ENCODE measurements at regions not wholly inside any gene's neighbourhood (a gene's known extent, or its start where the extent isn't known, plus 50 kb on each side); places are given as distances from the start of the nearest gene placed in this dataset.
"Not testable (repeated sequence)": the region's sequence is repeated elsewhere in the genome, so short reads cannot be mapped to it uniquely, and the experiment has no call there.

DNA sequence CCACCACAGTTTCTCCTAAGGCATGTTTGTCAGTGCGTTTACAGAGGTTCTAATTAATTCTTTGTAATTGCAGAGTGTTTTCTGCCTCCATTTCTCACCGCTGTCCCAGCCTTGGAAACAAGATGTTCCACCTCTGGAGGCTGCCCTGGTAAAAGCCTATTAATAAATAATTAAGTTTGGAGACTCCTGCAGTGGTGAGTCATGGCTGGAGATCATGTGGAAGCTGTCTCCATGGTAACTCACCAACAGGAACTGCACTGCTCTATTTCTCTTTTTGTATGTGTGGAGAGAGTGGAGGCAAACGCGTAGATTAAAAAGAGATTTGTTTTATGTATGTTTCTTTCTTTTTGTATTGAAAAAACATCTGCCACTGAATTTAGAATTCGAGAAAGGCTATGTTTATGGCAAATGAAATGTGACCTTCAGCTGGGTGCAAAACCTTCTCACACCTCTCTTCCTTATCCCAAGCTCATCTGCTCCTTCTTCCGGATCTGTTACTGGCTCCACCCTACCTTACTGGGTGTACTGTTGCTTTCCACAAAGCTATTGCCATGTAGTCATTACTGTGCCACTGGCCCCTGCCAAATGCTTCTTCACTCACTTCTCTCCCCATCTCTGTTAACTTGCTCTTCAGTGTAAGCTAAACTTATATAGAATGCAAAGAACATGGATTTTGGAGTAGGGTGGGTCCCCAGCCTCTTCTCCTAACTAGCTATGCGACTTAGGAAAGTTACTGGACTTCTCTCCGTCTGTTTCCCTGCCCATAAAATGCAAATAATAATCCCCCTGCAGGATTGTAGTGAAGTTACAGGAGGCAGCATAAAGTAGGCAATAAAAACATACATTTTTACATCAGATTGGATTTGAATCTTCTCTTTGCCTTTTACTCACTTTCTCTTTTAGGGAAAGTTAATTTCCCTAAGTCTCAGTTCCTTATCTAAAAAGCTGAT is 778.5 kb downstream of the NTRK3 start:
- Mint-ChIP-seq H3K4me3 (no peak overlapping the region), H3K9me3 (peaks cover 17% of the 10 kb centered on the region), H3K4me1 (ENCODE audit: low read depth in 2 of 2) (no peaks in the 10 kb centered on the region), H3K27me3 (no peaks in the 10 kb centered on the region), H3K36me3 (peaks cover 4% of the 10 kb centered on the region), H3K27ac (no peak overlapping the region)
- DNase-seq (ENCODE audit: low spot score) = no peak
- ATAC-seq = no peak

DNA sequence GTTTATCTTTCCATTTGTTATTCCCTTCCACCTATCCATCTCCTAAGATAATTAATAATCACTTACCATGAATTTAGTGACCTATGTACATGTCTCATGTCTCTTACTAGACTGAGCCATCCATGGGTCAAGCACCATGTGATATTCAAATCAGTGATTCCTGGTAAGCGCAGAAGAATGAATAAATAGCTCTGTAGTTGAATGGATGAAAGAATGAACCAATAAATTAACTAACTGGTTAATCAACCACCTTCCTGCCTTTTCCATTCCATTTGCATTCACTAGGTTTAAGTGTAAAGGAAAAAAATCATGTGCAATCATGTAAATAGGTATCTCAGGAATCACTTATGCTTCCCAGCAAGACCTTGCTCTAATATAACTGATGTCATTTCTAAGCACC is 779.5 kb downstream of the NTRK3 start:
- Mint-ChIP-seq H3K4me3 (no peak overlapping the region), H3K27ac (no peak overlapping the region), H3K27me3 (no peaks in the 10 kb centered on the region), H3K4me1 (ENCODE audit: low read depth in 2 of 2) (no peaks in the 10 kb centered on the region), H3K9me3 (peaks cover 12% of the 10 kb centered on the region), H3K36me3 (peaks cover 4% of the 10 kb centered on the region)
- ATAC-seq (no peak), DNase-seq (ENCODE audit: low spot score) (no peak)

DNA sequence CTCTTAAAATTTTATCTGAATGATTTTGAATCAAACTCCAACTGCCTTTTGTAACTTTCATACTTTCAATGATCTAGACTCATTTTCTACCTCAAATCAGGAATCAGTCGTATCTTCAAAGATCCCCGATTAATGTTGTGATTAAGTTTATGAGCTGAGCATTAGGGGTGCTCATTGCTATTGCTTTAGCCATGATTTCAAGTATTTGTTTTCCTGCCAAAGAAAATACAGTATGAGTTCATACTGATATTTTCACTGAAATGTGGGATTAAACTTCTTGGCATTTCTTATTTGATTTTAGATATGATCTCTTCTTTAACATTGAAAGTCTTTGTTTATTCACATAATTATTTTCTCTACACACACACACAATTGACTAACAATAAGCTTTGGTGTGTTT is 785.6 kb downstream of the NTRK3 start:
- Mint-ChIP-seq H3K4me1 (ENCODE audit: low read depth in 2 of 2) (no peaks in the 10 kb centered on the region), H3K27me3 (no peaks in the 10 kb centered on the region), H3K9me3 (peaks cover 10% of the 10 kb centered on the region), H3K4me3 (no peak overlapping the region), H3K36me3 (no peaks in the 10 kb centered on the region), H3K27ac (no peak overlapping the region)
- DNase-seq (ENCODE audit: low spot score) (no peak), ATAC-seq (no peak)

DNA sequence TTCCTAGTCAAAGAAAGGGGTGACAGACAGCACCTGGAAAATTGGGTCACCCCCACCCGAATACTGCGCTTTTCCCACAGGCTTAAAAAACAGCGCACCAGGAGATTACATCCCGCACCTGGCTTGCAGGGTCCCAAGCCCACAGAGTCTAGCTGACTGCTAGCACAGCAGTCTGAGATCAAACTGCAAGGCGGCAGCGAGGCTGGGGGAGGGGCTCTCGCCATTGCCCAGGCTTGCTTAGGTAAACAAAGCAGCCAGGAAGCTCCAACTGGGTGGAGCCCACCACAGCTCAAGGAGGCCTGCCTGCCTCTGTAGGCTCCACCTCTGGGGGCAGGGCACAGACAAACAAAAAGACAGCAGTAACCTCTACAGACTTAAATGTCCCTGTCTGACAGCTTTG is 792.6 kb downstream of the NTRK3 start:
- H3K36me3 Mint-ChIP-seq; H3K4me3 Mint-ChIP-seq; H3K4me1 Mint-ChIP-seq (ENCODE audit: low read depth in 2 of 2); DNase-seq (ENCODE audit: low spot score); ATAC-seq; H3K27me3 Mint-ChIP-seq; H3K27ac Mint-ChIP-seq: not testable (repeated sequence)
- peaks cover 13% of the 10 kb centered on the region for H3K9me3 Mint-ChIP-seq

DNA sequence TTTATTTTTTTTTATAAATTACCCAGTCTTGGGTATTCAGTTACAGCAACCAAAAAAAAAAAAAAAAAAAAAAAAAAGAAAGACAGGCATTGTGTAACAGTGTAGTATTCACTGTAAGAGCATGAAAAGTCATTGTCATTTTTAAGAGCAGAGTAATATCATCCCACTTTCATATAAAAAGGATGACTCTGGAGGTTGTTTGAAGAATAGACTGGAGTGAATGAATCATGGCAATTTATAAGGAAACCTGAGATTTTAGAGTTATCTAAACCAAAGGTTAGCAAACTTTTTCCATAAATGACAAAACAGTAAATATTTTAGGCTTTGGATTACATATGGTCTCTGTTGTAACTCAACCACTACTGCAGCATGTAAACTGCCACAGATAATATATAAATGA is 794.9 kb downstream of the NTRK3 start:
- DNase-seq (ENCODE audit: low spot score) = no peak

DNA sequence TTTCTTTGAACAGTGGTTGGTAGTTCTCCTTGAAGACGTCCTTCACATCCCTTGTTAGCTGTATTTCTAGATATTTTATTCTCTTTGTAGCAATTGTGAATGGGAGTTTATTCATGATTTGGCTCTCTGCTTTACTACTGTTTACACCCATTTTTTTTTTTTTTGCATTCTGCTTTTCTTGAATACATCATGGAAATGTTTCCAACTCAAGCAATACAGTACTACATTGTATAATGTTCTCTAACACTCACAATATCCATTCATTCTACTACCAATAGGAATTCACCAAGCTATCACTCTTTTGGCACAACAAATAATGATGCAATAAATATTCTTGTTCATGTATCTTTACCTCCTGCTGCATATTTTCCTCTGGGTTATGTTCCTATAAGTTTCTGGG is 801.7 kb downstream of the NTRK3 start:
- ATAC-seq = no peak
- no peaks in the 10 kb centered on the region for H3K27me3 Mint-ChIP-seq
- no peak for DNase-seq (ENCODE audit: low spot score)
- peaks cover 10% of the 10 kb centered on the region for H3K9me3 Mint-ChIP-seq
- no peaks in the 10 kb centered on the region for H3K36me3 Mint-ChIP-seq
- H3K4me3 Mint-ChIP-seq = no peak overlapping the region
- H3K27ac Mint-ChIP-seq = no peak overlapping the region
- no peaks in the 10 kb centered on the region for H3K4me1 Mint-ChIP-seq (ENCODE audit: low read depth in 2 of 2)

More for the DNA sequence above, 794.9 kb downstream of the NTRK3 start:
- H3K9me3 Mint-ChIP-seq = peaks cover 13% of the 10 kb centered on the region
- no peaks in the 10 kb centered on the region for H3K4me1 Mint-ChIP-seq (ENCODE audit: low read depth in 2 of 2)
- no peaks in the 10 kb centered on the region for H3K27me3 Mint-ChIP-seq
- no peak overlapping the region for H3K27ac Mint-ChIP-seq
- no peaks in the 10 kb centered on the region for H3K36me3 Mint-ChIP-seq
- no peak overlapping the region for H3K4me3 Mint-ChIP-seq
- ATAC-seq = no peak

DNA sequence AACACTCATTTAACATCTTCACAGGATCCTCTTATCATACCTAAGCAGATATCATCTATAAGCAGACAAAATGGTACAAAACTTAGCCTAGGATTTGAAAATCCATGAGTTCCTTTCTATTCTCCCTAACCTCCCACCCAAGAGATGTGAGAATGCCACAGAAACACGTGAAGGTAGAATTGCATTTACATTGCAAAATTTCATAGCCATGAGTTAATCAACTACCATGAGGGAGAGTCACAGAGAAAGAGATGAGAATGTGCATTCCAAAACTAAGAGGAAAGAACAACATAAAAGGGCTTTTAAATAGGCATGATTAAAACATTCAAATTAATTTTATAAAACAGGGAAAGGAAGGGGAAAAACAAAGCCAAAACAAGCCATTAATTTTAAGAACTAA is 806.2 kb downstream of the NTRK3 start:
- no peaks in the 10 kb centered on the region for H3K36me3 Mint-ChIP-seq

DNA sequence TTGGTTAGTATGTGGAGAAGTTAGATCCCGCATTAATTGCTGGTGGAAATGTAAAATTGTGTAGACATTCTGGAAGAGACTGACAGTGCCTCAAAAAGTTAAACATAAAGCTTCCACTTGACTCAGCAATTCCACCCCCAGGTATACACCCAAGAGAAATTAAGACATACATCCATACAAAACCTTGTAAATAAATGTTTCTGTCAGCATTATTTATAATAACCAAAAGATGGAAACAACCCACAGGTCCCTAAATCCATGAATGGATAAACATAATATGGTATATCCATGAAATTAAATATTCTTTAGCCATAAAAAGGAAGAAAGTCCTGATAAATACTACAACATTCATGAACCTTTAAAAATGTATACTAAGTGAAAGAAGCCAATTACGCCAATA is 817.4 kb downstream of the NTRK3 start:
- no peak for ATAC-seq
- DNase-seq (ENCODE audit: low spot score) = no peak
- no peaks in the 10 kb centered on the region for H3K36me3 Mint-ChIP-seq
- peaks cover 3% of the 10 kb centered on the region for H3K9me3 Mint-ChIP-seq
- no peaks in the 10 kb centered on the region for H3K27me3 Mint-ChIP-seq
- no peak overlapping the region for H3K4me3 Mint-ChIP-seq
- H3K27ac Mint-ChIP-seq = no peak overlapping the region
- no peaks in the 10 kb centered on the region for H3K4me1 Mint-ChIP-seq (ENCODE audit: low read depth in 2 of 2)

More for the DNA sequence above, 806.2 kb downstream of the NTRK3 start:
- Mint-ChIP-seq H3K27ac (no peak overlapping the region), H3K9me3 (peaks cover 21% of the 10 kb centered on the region), H3K4me1 (ENCODE audit: low read depth in 2 of 2) (no peaks in the 10 kb centered on the region), H3K27me3 (no peaks in the 10 kb centered on the region), H3K4me3 (no peak overlapping the region)
- DNase-seq (ENCODE audit: low spot score) = no peak
- ATAC-seq = no peak

DNA sequence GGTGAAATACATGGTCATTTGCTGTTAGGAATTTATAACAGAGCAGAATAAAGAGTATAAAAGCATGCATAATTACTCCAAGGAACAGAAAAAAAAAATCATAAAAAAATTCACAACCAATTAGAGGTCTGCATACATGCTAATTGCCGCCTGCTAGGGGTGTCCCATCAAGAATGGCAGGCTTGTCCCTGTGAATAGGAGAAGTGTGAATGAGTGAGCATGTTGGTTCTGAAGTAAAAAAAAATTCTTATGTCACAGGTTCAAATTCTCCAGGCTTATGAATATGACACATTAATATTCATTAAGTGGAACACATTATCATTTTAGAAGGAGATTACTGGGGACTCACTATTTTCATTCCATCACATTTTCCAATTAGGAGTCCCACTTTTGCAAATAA is 822.7 kb downstream of the NTRK3 start:
- ATAC-seq = no peak
- H3K9me3 Mint-ChIP-seq = peaks cover 3% of the 10 kb centered on the region

DNA sequence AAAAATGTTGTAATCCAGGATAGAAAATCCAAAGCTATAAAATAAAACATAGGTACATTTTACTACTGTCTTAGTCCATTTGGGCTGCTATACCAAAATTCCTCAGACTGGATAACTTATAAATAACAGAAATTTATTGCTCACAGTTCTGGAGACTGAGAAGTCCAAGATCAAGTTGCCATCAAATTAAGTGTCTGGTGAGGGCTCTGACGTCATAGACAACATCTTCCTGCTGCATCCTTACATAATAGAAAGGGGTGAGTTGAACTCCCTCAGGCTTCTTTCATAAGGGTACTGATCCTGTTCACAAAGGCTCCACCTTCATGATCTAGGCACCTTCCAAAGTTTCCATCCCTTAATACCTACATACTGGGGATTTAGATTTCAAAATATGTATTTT is 826.8 kb downstream of the NTRK3 start:
- Mint-ChIP-seq H3K36me3 (no peaks in the 10 kb centered on the region), H3K9me3 (peaks cover 8% of the 10 kb centered on the region), H3K27me3 (peaks cover 0 to 2% of the 10 kb centered on the region in 2 donors), H3K27ac (no peak overlapping the region), H3K4me3 (no peak overlapping the region), H3K4me1 (ENCODE audit: low read depth in 2 of 2) (no peaks in the 10 kb centered on the region)
- ATAC-seq (no peak), DNase-seq (ENCODE audit: low spot score) (no peak)

More for the DNA sequence above, 822.7 kb downstream of the NTRK3 start:
- no peaks in the 10 kb centered on the region for H3K36me3 Mint-ChIP-seq
- no peaks in the 10 kb centered on the region for H3K4me1 Mint-ChIP-seq (ENCODE audit: low read depth in 2 of 2)
- peaks cover 0 to 2% of the 10 kb centered on the region in 2 donors for H3K27me3 Mint-ChIP-seq
- H3K4me3 Mint-ChIP-seq = no peak overlapping the region
- no peak for DNase-seq (ENCODE audit: low spot score)
- H3K27ac Mint-ChIP-seq = no peak overlapping the region

DNA sequence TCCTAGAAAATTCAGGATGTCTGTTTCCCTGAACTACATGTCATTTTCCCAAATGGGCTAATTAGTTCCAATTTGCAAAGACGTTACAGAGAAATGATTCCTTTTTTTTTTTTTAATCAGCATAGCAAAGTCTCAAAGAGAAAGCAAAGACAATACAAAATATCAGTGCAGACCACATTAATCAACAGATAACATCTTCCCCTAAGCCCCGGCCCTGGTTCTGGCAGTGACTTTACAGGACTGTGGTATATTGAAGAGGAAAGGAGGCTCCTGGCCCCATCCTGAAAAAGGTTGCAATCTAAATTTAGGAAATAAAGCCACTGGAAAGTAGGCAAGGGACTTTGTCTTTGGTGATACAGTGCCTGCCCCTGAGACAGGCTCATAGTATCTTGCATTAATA is 836.5 kb downstream of the NTRK3 start:
- Mint-ChIP-seq H3K4me1 (ENCODE audit: low read depth in 2 of 2) (no peaks in the 10 kb centered on the region), H3K9me3 (peaks cover 6% of the 10 kb centered on the region), H3K36me3 (no peaks in the 10 kb centered on the region), H3K4me3 (no peak overlapping the region), H3K27me3 (no peaks in the 10 kb centered on the region), H3K27ac (no peak overlapping the region)
- no peak for DNase-seq (ENCODE audit: low spot score)
- ATAC-seq = no peak

DNA sequence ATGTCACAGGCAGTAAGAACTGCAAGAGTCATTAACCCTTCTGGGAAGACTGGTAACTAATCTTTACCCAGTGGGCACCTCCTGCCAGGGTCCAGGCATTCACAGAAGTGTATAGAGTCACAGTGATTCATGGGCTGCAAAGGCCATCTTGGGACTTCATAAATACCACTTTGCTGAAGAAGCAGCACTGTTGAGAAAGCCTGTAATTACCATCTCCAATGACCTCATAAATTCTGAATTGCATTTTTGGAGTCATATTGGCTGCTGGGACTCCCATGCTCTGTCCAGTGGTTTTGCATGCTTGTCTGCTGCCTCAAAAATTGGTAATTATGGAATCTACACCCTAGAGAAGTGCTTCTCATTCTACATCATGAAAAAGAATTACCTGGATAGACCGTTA is 837.2 kb downstream of the NTRK3 start:
- ATAC-seq = no peak
- no peak overlapping the region for H3K27ac Mint-ChIP-seq

DNA sequence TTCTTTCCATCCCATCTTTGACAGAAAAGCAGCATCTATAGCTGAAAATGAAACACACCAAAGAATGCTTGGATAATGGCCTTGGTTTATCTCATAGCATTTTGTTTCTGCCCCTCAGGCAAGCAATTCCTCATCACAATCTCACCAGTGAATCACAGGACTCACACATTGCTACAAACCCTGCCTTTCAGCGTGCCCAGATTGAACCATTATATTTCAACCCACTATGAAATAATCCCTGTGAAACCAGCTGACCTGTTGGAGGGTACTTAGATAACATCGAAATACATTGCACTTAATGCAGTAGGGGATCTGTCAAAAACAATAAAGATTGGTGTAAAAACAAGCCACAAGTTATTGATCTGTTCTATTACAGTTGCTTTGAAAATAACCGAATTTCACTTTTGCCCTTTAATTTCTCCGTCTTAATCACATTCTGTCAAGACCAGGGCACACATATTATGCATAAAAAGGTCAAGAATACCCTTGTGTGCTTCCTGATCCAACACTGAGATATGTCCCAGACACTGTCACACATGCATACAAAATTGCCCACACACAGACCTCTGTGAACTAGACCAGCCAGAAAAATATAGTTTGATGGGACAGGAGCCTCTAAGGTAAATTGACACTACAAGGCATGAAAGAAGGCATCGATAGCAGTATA is 839.8 kb downstream of the NTRK3 start:
- ATAC-seq = no peak
- Mint-ChIP-seq H3K4me3 (no peak overlapping the region), H3K27ac (no peak overlapping the region)

More for the DNA sequence above, 837.2 kb downstream of the NTRK3 start:
- no peaks in the 10 kb centered on the region for H3K27me3 Mint-ChIP-seq
- no peak for DNase-seq (ENCODE audit: low spot score)
- peaks cover 7% of the 10 kb centered on the region for H3K9me3 Mint-ChIP-seq
- no peaks in the 10 kb centered on the region for H3K4me1 Mint-ChIP-seq (ENCODE audit: low read depth in 2 of 2)
- H3K4me3 Mint-ChIP-seq = no peak overlapping the region
- H3K36me3 Mint-ChIP-seq = no peaks in the 10 kb centered on the region

DNA sequence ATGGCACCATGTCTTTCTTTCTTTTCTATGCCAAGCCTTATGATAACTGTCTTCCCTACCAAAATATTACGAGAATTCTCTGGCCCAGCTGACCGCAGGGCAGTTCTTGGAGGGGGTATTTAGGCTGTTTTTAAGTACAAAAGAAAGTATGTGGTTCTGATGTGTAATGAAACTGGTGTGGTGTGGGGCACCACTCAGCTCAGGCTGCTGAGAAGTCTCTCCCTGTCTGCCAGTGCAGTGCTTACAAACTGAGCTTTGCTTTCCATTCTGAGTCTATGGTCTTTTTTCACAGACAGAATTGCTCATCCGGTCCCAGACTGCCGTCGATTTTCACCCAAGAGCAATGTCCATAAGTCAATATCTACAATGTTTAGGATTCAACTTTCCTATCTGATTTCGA is 847.6 kb downstream of the NTRK3 start:
- Mint-ChIP-seq H3K4me1 (ENCODE audit: low read depth in 2 of 2) (no peaks in the 10 kb centered on the region), H3K36me3 (no peaks in the 10 kb centered on the region), H3K9me3 (peaks cover 6% of the 10 kb centered on the region), H3K27me3 (no peaks in the 10 kb centered on the region), H3K27ac (no peak overlapping the region), H3K4me3 (no peak overlapping the region)
- no peak for ATAC-seq
- no peak for DNase-seq (ENCODE audit: low spot score)

More for the DNA sequence above, 839.8 kb downstream of the NTRK3 start:
- no peaks in the 10 kb centered on the region for H3K27me3 Mint-ChIP-seq
- peaks cover 8% of the 10 kb centered on the region for H3K9me3 Mint-ChIP-seq
- no peaks in the 10 kb centered on the region for H3K4me1 Mint-ChIP-seq (ENCODE audit: low read depth in 2 of 2)
- H3K36me3 Mint-ChIP-seq = no peaks in the 10 kb centered on the region
- DNase-seq (ENCODE audit: low spot score) = no peak

All from natural killer cell treated with Interleukin-12 subunit alpha and Interleukin-12 subunit beta and Interleukin-15 and Interleukin-18, amount 100 ng/mL, for 72 hours (primary cell).